Tibial nerve (tissue), 4 donors: ENCODE measurements at regions not wholly inside any gene's neighbourhood (a gene's known extent, or its start where the extent isn't known, plus 50 kb on each side); places are given as distances from the start of the nearest gene placed in this dataset.

ENCODE experiments used
- EP300 ChIP-seq, 2 donors: sonication (generic); formaldehyde crosslinking; IDR thresholded peaks; one replicate each; pipeline ENCODE4 v1.6.1; 2017; ENCODE audit warnings: antibody characterized with exemption in 2 of 2, mild to moderate bottlenecking in 1 of 2
- POLR2A ChIP-seq, 2 donors: fragments of 450-650 bp; IDR thresholded peaks; one replicate each; pipeline ENCODE4 v1.6.1; 2017; ENCODE audit warnings: antibody characterized with exemption in 2 of 2, mild to moderate bottlenecking in 2 of 2, moderate library complexity in 2 of 2
- TF ChIP-seq, protein P1 (sequence below), 5 experiments: fragments of 200-600 bp in 3 of 5; fragments of 450-650 bp in 2 of 5; sonication (generic) in 3 of 5; IDR thresholded peaks; one replicate each; pipeline ENCODE4 v1.5.1; 2016 to 2019; ENCODE audit warnings: antibody characterized with exemption in 5 of 5, mild to moderate bottlenecking in 3 of 5, moderate library complexity in 2 of 5

DNA sequence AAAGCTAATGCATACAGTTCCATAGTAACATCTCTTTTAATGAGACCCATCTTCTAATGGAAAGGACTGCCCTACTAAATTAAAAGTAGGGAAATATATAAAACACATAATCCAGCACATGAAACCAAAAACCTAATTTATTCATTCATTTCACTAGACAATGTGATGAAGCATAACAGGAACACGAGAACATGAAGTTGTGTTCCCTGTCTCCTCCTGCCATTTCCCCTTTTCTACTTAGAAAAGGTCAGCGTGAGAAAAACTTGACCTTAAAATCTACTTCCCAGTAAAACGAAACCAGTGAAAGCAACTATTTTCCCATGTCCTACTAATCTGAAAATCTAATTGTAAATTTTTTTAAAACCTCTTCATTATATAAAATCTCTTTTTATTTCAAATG lies 847.5 kb downstream of the TLE1 start:
- no peak for TF ChIP-seq EP300 (IDR thresholded peaks at IDR 0.05)
- TF ChIP-seq POLR2A (IDR thresholded peaks at IDR 0.05): no peak
- TF ChIP-seq, protein P1, sequence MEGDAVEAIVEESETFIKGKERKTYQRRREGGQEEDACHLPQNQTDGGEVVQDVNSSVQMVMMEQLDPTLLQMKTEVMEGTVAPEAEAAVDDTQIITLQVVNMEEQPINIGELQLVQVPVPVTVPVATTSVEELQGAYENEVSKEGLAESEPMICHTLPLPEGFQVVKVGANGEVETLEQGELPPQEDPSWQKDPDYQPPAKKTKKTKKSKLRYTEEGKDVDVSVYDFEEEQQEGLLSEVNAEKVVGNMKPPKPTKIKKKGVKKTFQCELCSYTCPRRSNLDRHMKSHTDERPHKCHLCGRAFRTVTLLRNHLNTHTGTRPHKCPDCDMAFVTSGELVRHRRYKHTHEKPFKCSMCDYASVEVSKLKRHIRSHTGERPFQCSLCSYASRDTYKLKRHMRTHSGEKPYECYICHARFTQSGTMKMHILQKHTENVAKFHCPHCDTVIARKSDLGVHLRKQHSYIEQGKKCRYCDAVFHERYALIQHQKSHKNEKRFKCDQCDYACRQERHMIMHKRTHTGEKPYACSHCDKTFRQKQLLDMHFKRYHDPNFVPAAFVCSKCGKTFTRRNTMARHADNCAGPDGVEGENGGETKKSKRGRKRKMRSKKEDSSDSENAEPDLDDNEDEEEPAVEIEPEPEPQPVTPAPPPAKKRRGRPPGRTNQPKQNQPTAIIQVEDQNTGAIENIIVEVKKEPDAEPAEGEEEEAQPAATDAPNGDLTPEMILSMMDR (IDR thresholded peaks at IDR 0.05): no peak
